ENCODE measurements at regions not wholly inside any gene's neighbourhood (a gene's known extent, or its start where the extent isn't known, plus 50 kb on each side); places are given as distances from the start of the nearest gene placed in this dataset.

GRCh38 chr7:156590212-156590611, 50.4 kb upstream of the RNF32 start:
- in situ Hi-C loops (cut with HindIII; ENCODE audit: low pct_unique_long_range_greater_than_20kb, low sequenced_read_pairs) = no loop called here
- TF ChIP-seq JUND (IDR thresholded peaks at IDR 0.05; ENCODE audit: low read depth) = no peak

GRCh38 chr7:156589808-156590207, 50.8 kb upstream of the RNF32 start:
- in situ Hi-C loops (cut with HindIII; ENCODE audit: low pct_unique_long_range_greater_than_20kb, low sequenced_read_pairs) = no loop called here
- no peak for TF ChIP-seq JUND (IDR thresholded peaks at IDR 0.05; ENCODE audit: low read depth)
- DNase-seq (ENCODE audit: low read depth in 1 of 2, low spot score in 1 of 2) = no peak

More at GRCh38 chr7:156590212-156590611, 50.4 kb upstream of the RNF32 start:
- DNase-seq (ENCODE audit: low read depth in 1 of 2, low spot score in 1 of 2) = no peak

GRCh38 chr7:156585926-156586325, 54.6 kb upstream of the RNF32 start:
- no peak for DNase-seq (ENCODE audit: low read depth in 1 of 2, low spot score in 1 of 2)
- in situ Hi-C loops (cut with HindIII; ENCODE audit: low pct_unique_long_range_greater_than_20kb, low sequenced_read_pairs) = no loop called here
- TF ChIP-seq JUND (IDR thresholded peaks at IDR 0.05; ENCODE audit: low read depth) = no peak

- DNase-seq (ENCODE audit: low read depth in 1 of 2, low spot score in 1 of 2) = no peak
- no peak for TF ChIP-seq JUND (IDR thresholded peaks at IDR 0.05; ENCODE audit: low read depth)
- in situ Hi-C loops (cut with HindIII; ENCODE audit: low pct_unique_long_range_greater_than_20kb, low sequenced_read_pairs) = no loop called here
Measured at GRCh38 chr7:156585025-156585648, 55.4 kb upstream of the RNF32 start.

- no peak for TF ChIP-seq JUND (IDR thresholded peaks at IDR 0.05; ENCODE audit: low read depth)
- no peak for DNase-seq (ENCODE audit: low read depth in 1 of 2, low spot score in 1 of 2)
- in situ Hi-C loops (cut with HindIII; ENCODE audit: low pct_unique_long_range_greater_than_20kb, low sequenced_read_pairs) = no loop called here
Measured at GRCh38 chr7:156582591-156583123, 57.9 kb upstream of the RNF32 start.

- DNase-seq (ENCODE audit: low read depth in 1 of 2, low spot score in 1 of 2) = no peak
- TF ChIP-seq JUND (IDR thresholded peaks at IDR 0.05; ENCODE audit: low read depth) = no peak
Measured at GRCh38 chr7:156580036-156580435, 60.5 kb upstream of the RNF32 start.

GRCh38 chr7:156579566-156579965, 61.0 kb upstream of the RNF32 start:
- in situ Hi-C loops (cut with HindIII; ENCODE audit: low pct_unique_long_range_greater_than_20kb, low sequenced_read_pairs) = no loop called here
- no peak for DNase-seq (ENCODE audit: low read depth in 1 of 2, low spot score in 1 of 2)
- TF ChIP-seq JUND (IDR thresholded peaks at IDR 0.05; ENCODE audit: low read depth) = no peak

More at GRCh38 chr7:156580036-156580435, 60.5 kb upstream of the RNF32 start:
- in situ Hi-C loops (cut with HindIII; ENCODE audit: low pct_unique_long_range_greater_than_20kb, low sequenced_read_pairs) = no loop called here

GRCh38 chr7:156578978-156579430, 61.6 kb upstream of the RNF32 start:
- DNase-seq (ENCODE audit: low read depth in 1 of 2, low spot score in 1 of 2) = no peak
- no peak for TF ChIP-seq JUND (IDR thresholded peaks at IDR 0.05; ENCODE audit: low read depth)
- in situ Hi-C loops (cut with HindIII; ENCODE audit: low pct_unique_long_range_greater_than_20kb, low sequenced_read_pairs) = no loop called here

GRCh38 chr7:156578578-156578940, 62.0 kb upstream of the RNF32 start:
- TF ChIP-seq JUND (IDR thresholded peaks at IDR 0.05; ENCODE audit: low read depth) = no peak
- no peak for DNase-seq (ENCODE audit: low read depth in 1 of 2, low spot score in 1 of 2)
- in situ Hi-C loops (cut with HindIII; ENCODE audit: low pct_unique_long_range_greater_than_20kb, low sequenced_read_pairs) = no loop called here

GRCh38 chr7:156577645-156578577, 62.7 kb upstream of the RNF32 start:
- no peak for DNase-seq (ENCODE audit: low read depth in 1 of 2, low spot score in 1 of 2)
- in situ Hi-C loops (cut with HindIII; ENCODE audit: low pct_unique_long_range_greater_than_20kb, low sequenced_read_pairs) = no loop called here
- TF ChIP-seq JUND (IDR thresholded peaks at IDR 0.05; ENCODE audit: low read depth) = no peak

- no peak for DNase-seq (ENCODE audit: low read depth in 1 of 2, low spot score in 1 of 2)
- TF ChIP-seq JUND (IDR thresholded peaks at IDR 0.05; ENCODE audit: low read depth) = no peak
- in situ Hi-C loops (cut with HindIII; ENCODE audit: low pct_unique_long_range_greater_than_20kb, low sequenced_read_pairs) = no loop called here
Measured at GRCh38 chr7:156576216-156577058, 64.1 kb upstream of the RNF32 start.

GRCh38 chr7:156568258-156568657, 72.3 kb upstream of the RNF32 start:
- TF ChIP-seq JUND (IDR thresholded peaks at IDR 0.05; ENCODE audit: low read depth) = no peak
- in situ Hi-C loops (cut with HindIII; ENCODE audit: low pct_unique_long_range_greater_than_20kb, low sequenced_read_pairs) = no loop called here
- DNase-seq (ENCODE audit: low read depth in 1 of 2, low spot score in 1 of 2) = no peak
